ENCODE measurements at regions not wholly inside any gene's neighbourhood (a gene's known extent, or its start where the extent isn't known, plus 50 kb on each side); places are given as distances from the start of the nearest gene placed in this dataset.
A peak's percentile ranks its signal among the peaks of the same experiment; 100 is the strongest.
"Not testable (repeated sequence)": the region's sequence is repeated elsewhere in the genome, so short reads cannot be mapped to it uniquely, and the experiment has no call there.

- not testable (repeated sequence) for DNase-seq
Measured at GRCh38 chr5:8731110-8731509, 814.8 kb downstream of the SEMA5A start.

- no peak for DNase-seq
Measured at GRCh38 chr5:8740595-8740994, 805.3 kb downstream of the SEMA5A start.

DNA sequence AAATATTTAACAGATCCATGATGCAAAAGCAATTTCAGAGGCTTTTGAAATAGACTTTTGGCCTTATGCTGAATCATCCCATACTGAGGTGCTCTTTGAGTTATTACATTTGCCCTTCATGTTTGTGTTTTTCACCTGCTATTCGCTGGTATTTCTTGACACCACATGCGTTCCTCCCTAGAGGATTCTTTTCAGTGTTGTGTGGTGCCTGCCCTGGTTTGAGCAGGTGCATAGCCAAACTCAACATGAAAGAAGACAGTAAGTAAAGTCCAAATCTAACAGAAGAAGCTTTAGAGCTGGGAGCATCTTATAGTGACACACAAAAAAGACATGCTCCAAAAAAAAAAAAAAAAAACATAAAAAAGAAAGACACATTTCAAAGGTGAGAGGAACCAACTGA, 796.3 kb downstream of the SEMA5A start:
- no peak for DNase-seq

DNA sequence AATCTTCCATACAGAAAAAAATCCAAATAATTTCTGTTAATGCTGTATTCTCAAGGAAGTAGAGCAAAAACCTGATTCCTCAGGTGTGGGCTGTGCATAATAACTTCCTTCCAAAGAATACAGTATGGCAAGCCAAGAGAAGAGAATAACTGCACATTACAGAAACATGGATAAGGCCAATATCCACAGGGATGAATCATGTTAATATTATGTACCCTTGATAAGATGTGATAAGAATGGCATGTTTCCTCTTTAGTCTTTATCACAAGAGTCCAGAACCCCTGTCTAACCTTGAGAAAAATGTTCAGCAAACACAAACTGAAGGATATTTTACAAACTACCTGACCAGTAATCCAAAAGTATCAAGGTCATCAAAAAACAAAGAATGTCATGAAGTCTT, 795.8 kb downstream of the SEMA5A start:
- no peak for DNase-seq

DNA sequence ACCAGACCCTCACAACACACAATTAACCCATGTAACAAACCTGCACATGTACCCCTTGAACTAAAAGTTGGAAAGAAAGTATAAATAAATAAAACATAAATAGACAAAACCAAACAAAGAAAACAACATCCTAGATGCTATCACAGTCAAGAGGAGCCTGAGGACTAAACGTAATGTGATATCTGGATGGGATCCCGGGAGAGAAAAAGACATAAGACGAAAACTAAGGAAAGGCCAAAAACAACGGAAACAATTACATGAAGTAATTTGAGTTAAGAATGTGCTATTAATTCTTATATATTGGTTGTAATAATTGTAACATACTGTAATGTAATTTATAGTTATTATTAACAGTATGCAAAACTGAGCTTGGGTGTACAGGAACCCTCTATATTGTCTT, 793.9 kb downstream of the SEMA5A start:
- no peak for DNase-seq

GRCh38 chr5:8752595-8752994, 793.3 kb downstream of the SEMA5A start:
- DNase-seq: no peak

- peak; percentile 2 for DNase-seq
Measured at GRCh38 chr5:8756498-8757084, 789.3 kb downstream of the SEMA5A start.

- DNase-seq: no peak
Measured at GRCh38 chr5:8765886-8766285, 780.0 kb downstream of the SEMA5A start.

GRCh38 chr5:8766448-8766847, 779.4 kb downstream of the SEMA5A start:
- DNase-seq: no peak

GRCh38 chr5:8767111-8767510, 778.8 kb downstream of the SEMA5A start:
- DNase-seq: no peak

- no peak for DNase-seq
Measured at GRCh38 chr5:8767746-8768145, 778.1 kb downstream of the SEMA5A start.

DNA sequence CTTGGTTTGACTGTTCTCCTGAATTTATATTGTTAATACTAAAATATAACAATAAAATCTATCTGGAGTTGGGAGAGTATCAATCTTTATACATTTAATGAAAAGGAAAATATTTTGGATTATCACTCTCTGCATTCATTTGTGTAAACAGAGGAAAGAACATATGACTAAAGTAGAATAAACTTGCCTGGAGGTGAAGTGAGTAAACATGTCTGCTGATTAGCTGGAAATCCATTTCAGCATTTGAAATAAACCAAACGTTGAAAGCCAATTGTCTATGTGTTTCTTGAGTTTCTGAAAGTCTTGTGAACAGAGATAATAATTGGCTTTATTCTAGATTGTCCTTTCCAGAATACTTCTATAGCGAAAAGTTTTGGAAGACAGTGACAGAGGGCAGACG, 776.2 kb downstream of the SEMA5A start:
- DNase-seq: no peak

- no peak for DNase-seq
Measured at GRCh38 chr5:8770431-8770830, 775.4 kb downstream of the SEMA5A start.

DNA sequence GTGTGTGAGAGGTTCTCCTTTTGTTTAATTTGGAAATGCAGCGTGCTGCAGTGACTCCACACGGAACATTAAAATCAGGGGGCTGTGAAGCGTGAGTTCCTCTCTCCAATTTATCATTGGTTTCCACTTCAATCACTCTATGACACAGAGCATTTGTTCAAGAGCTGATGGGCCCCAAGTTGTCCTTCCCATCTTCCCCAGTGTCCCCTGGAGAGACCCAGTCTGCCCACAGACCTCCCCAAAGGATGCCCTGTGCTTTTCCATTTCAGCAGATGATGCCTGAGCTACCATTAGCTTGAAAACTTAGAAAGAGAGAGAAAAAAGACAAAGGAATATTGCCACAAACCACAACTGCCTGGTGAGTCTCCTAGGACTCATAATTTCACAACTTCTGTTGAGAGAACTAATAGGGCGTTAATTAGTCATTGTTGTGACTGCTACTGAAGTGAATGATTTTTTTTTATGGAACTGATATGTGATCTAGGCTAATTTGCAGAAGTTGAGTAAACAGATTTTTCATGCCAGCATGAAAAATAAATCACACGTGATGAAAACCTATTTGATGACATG, 772.7 kb downstream of the SEMA5A start:
- DNase-seq: no peak

- DNase-seq: no peak
Measured at GRCh38 chr5:8784692-8785091, 761.2 kb downstream of the SEMA5A start.

DNA sequence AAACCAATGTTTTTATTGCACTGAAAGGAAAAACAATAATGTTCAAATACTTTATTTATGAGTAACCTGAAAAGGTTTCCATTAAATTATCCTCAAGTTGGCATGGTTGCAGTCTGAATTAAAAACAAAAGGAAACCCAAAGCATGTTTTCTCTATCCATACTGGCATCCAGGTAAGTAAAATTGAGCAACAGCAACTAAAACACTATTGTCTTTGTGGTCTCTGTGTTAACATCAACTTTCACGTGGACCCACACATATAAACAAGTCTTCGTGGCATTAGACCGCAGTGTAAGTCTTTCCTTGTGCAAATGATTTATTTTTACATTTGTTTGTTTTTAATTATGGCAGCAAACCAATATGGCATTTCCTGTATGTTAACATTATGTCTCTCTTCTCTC, 757.6 kb downstream of the SEMA5A start:
- no peak for DNase-seq

DNA sequence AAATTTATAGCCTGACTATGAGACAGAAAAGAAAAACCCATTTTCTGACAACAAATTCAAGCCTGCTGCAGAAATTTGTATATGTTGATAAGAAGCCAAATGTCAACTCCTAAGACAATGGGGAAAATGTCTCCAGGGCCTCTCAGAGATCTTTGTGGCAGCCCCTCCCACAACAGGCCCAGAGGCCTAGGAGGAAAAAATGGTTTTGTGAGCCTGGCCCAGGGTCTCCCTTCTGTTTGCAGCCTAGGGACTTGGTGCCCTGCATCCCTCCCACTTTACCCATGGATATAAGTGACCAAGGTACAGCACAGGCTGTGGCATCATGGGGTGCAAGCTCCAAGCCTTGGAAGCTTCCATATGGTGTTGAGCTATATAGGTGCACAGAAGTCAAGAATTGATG, 740.2 kb downstream of the SEMA5A start:
- no peak for DNase-seq

DNA sequence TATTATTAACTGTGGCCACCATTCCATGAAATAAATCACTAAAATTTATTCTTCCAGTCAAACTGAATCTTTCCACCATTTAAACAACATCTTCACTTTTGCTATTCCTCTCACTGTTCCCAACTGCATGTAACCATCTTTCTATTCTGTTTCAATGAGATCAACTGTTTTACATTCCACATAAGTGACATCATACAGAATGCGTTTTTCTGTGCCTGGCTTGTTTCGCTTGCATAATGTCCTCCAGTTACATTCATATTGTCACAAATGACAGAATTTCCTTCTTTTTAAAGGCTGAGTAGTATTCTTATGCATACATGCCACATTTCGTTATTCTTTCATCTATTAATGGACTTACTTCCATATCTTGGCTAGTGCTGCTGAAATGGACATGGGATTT, 738.2 kb downstream of the SEMA5A start:
- DNase-seq: no peak

GRCh38 chr5:8811581-8811980, 734.3 kb downstream of the SEMA5A start:
- DNase-seq: no peak

DNA sequence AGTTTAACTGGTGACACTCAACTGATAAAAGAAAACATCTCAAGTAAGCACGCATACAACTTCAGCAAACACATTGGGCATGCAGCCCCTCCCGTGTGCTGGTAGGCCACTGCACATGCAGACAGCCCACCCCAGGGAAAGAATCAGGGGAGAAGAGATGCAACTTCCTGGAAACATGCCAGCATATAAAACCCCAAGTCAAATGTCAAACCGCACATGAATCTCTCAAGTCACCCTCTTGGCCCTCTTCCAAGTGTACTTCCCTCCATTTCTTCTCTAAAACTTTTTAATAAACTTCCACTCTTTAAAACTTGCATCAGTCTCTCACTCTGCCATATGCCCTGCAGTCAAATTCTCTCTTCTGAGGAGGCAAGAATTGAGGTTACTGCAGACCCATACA, 732.7 kb downstream of the SEMA5A start:
- DNase-seq: no peak

- DNase-seq: no peak
Measured at GRCh38 chr5:8814105-8814504, 731.8 kb downstream of the SEMA5A start.

DNA sequence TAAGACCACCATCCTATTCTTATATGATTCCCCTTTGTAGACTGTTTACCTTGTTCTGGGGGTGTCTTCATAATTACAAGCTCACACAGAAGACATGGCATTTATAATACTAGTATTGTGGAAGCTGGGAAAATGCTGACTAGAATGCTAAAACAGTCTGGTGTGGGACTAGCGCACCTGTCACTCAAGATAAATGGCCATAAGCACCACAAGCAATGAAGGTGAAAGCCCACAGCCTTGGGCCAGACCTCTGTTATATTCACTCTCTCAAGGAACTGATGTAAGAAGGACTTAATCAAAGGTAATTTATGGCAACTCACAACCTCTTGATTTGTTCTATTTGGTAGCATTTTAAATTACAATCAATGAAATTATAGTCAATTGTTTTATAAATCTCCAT, 721.5 kb downstream of the SEMA5A start:
- DNase-seq: no peak

DNA sequence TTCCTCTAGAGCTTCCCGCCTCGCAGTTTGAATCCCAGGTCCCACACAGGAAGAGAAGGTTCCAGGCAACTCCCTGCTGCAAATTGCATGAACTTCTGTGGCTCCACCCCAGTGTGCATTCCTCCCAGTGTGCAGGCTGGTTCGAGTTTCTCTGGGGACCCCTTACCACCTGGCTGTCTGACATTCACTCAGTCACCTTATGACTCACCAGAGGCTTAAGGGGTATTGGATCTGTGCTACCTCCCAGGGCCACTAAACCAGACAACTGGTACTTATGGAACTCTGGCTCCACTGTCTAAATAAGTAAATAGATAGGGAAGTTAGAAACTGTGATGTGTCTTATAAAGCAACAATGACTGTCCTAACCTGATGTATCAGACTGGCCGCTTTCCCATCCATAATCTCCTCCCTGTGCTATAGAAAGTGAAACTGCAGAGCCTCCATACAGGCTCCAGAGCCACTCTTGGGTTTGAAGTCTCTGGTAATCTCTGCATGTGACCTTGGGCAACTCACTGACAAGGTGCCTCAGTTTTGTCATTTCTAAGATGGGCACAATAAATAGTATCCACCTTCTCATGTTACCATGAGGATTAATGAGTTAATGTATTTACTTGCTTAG, 720.6 kb downstream of the SEMA5A start:
- no peak for DNase-seq

DNA sequence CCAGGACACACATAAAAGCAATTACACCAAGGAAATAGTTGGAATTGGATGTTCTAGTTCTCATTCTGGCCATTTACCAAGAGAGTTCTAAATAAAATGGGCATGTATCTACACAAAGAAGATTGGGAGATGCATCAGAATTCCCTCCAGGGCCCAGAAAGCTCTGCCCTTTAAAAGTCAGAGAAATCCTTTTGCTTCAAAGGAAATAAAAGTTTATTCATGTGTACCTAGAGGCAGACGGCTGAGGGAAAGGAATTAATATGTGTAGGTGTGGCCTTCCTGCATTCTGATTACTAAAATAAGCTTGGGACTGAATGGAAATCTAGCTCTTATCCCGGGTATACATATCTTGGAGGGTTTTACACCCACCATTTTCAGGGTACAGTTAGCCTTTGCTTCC, 719.4 kb downstream of the SEMA5A start:
- no peak for DNase-seq

DNA sequence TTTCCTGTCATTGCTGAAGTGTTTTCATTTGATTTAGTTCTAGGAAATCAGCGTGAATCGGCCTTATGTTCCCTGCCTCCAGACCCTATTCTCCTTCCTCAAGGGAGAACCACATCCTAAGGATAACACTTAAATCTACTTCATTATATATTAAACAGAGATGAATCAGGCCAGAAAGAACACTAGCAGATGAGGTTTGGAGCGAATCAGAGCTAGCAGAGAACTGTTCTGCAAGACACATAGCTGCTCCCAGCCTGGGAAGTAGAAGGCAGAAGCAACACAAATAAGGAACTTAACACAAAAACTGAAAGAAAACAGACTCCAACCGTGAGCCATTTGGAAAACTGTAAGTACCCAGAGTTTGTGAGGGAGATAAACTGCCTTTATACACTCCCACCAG, 718.2 kb downstream of the SEMA5A start:
- no peak for DNase-seq
